Parathyroid adenoma (tissue), 2 donors: ENCODE measurements at regions not wholly inside any gene's neighbourhood (a gene's known extent, or its start where the extent isn't known, plus 50 kb on each side); places are given as distances from the start of the nearest gene placed in this dataset.

ENCODE experiments used
- H2AFZ ChIP-seq: fragments of 300-600 bp; sonication (generic); one replicate; pipeline ENCODE4 v1.7.0; 2017; ENCODE audit warnings: antibody characterized with exemption, mild to moderate bottlenecking
- H3K27ac ChIP-seq: fragments of 300-600 bp; sonication (generic); one replicate; pipeline ENCODE4 v1.7.0; 2017
- H3K27me3 ChIP-seq: fragments of 300-600 bp; sonication (generic); one replicate; pipeline ENCODE4 v1.7.0; 2017; ENCODE audit warnings: low read length; ENCODE audit not compliant: control insufficient read depth, insufficient read depth
- H3K36me3 ChIP-seq: fragments of 300-600 bp; sonication (generic); one replicate; pipeline ENCODE4 v1.7.0; 2017; ENCODE audit warnings: low read length; ENCODE audit not compliant: control insufficient read depth, insufficient read depth
- H3K4me1 ChIP-seq: fragments of 300-600 bp; sonication (generic); one replicate; pipeline ENCODE4 v1.7.0; 2017; ENCODE audit warnings: control low read depth
- H3K4me2 ChIP-seq: fragments of 300-600 bp; sonication (generic); one replicate; pipeline ENCODE4 v1.7.0; 2017; ENCODE audit warnings: low read length
- H3K4me3 ChIP-seq: fragments of 300-600 bp; sonication (generic); one replicate; pipeline ENCODE4 v1.7.0; 2017; ENCODE audit warnings: low read depth, low read length
- H3K79me2 ChIP-seq: fragments of 300-600 bp; sonication (generic); one replicate; pipeline ENCODE4 v1.7.0; 2017; ENCODE audit warnings: control low read depth
- H3K9ac ChIP-seq: fragments of 300-600 bp; sonication (generic); one replicate; pipeline ENCODE4 v1.7.0; 2017; ENCODE audit warnings: mild to moderate bottlenecking
- H3K9me3 ChIP-seq: fragments of 300-600 bp; sonication (generic); one replicate; pipeline ENCODE4 v1.7.0; 2017; ENCODE audit warnings: low read length; ENCODE audit not compliant: control insufficient read depth
- CTCF ChIP-seq: fragments of 300-600 bp; sonication (generic); IDR thresholded peaks from one replicate; pipeline ENCODE4 v1.7.0; 2017; ENCODE audit warnings: antibody characterized with exemption, mild to moderate bottlenecking
- donor health status: primary hyperparathyroidism.

- H3K9me3 ChIP-seq: no peaks in the 10 kb centered on the region
- H2AFZ ChIP-seq: no peak overlapping the region
- no peak for TF ChIP-seq CTCF
Observed at GRCh38 chr5:162990856-162991497, 446.4 kb upstream of the CCNG1 start.

GRCh38 chr5:162995568-162995967 lies 441.8 kb upstream of the CCNG1 start:
- Histone ChIP-seq H3K4me2 (no peak overlapping the region), H3K79me2 (no peaks in the 10 kb centered on the region), H3K27me3 (no peaks in the 10 kb centered on the region), H3K27ac (no peak overlapping the region), H3K9me3 (no peaks in the 10 kb centered on the region), H2AFZ (no peak overlapping the region), H3K36me3 (no peaks in the 10 kb centered on the region), H3K4me1 (no peaks in the 10 kb centered on the region), H3K9ac (no peak overlapping the region), H3K4me3 (no peak overlapping the region)
- TF ChIP-seq CTCF: no peak

More at GRCh38 chr5:162990856-162991497, 446.4 kb upstream of the CCNG1 start:
- Histone ChIP-seq H3K4me3 (no peak overlapping the region), H3K36me3 (no peaks in the 10 kb centered on the region), H3K79me2 (no peaks in the 10 kb centered on the region), H3K9ac (no peak overlapping the region), H3K4me2 (no peak overlapping the region), H3K27ac (no peak overlapping the region), H3K4me1 (no peaks in the 10 kb centered on the region), H3K27me3 (no peaks in the 10 kb centered on the region)

- no peak for TF ChIP-seq CTCF
- Histone ChIP-seq H3K4me1 (no peaks in the 10 kb centered on the region), H3K36me3 (no peaks in the 10 kb centered on the region)
Observed at GRCh38 chr5:162996053-162996452, 441.3 kb upstream of the CCNG1 start.

GRCh38 chr5:163005949-163006348 lies 431.4 kb upstream of the CCNG1 start:
- H3K79me2 ChIP-seq: no peaks in the 10 kb centered on the region
- H3K9me3 ChIP-seq: no peaks in the 10 kb centered on the region
- H3K4me3 ChIP-seq: no peak overlapping the region
- H3K36me3 ChIP-seq: no peaks in the 10 kb centered on the region
- H3K4me2 ChIP-seq: no peak overlapping the region
- no peaks in the 10 kb centered on the region for H3K4me1 ChIP-seq
- no peak overlapping the region for H2AFZ ChIP-seq
- no peak for TF ChIP-seq CTCF
- no peak overlapping the region for H3K9ac ChIP-seq
- no peaks in the 10 kb centered on the region for H3K27me3 ChIP-seq
- no peak overlapping the region for H3K27ac ChIP-seq

More at GRCh38 chr5:162996053-162996452, 441.3 kb upstream of the CCNG1 start:
- no peak overlapping the region for H3K9ac ChIP-seq
- H3K27me3 ChIP-seq: no peaks in the 10 kb centered on the region
- H2AFZ ChIP-seq: no peak overlapping the region
- H3K27ac ChIP-seq: no peak overlapping the region
- no peaks in the 10 kb centered on the region for H3K79me2 ChIP-seq
- H3K4me3 ChIP-seq: no peak overlapping the region
- no peaks in the 10 kb centered on the region for H3K9me3 ChIP-seq
- H3K4me2 ChIP-seq: no peak overlapping the region

- Histone ChIP-seq H3K27ac (no peak overlapping the region), H3K9ac (no peak overlapping the region), H3K9me3 (no peaks in the 10 kb centered on the region), H3K27me3 (no peaks in the 10 kb centered on the region), H2AFZ (no peak overlapping the region), H3K4me3 (no peak overlapping the region), H3K79me2 (no peaks in the 10 kb centered on the region), H3K4me2 (no peak overlapping the region), H3K4me1 (no peaks in the 10 kb centered on the region), H3K36me3 (no peaks in the 10 kb centered on the region)
- TF ChIP-seq CTCF: no peak
Observed at GRCh38 chr5:163022582-163023128, 414.7 kb upstream of the CCNG1 start.
